ENCODE measurements at regions not wholly inside any gene's neighbourhood (a gene's known extent, or its start where the extent isn't known, plus 50 kb on each side); places are given as distances from the start of the nearest gene placed in this dataset.

DNA sequence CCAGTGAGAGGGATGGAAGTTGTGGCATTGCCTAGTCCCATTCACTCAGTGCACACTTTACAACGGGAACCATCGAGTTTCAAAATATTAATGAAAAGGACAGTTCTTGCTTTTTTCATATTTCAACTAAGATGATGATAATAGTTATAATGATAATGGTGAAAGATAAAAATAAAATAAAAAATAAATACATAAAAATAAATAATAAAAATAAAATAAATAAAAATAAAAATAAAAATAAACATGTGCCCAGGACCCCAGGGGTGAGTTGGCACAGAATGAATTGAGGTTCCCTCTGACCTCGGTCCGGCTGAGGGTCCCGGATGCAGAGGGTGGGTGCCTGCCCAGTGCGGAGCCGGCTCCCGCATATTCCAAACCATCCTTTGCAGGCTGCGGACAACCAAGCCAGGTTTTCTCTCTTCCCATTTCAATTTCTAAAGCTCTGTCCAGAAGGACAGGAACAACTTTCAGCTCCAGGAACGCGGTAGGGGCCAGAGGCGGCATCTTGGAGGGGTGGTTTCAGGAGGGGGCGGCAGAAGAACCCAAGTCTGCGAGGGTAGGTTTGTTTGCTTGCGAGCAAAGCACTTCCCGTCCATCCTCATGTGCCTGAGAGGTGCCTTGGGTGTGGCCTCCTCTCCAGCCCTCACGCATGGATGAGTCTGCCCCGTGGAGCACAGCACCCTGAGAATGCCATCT, 236.8 kb downstream of the DLL1 start:
- TF ChIP-seq, protein P1, sequence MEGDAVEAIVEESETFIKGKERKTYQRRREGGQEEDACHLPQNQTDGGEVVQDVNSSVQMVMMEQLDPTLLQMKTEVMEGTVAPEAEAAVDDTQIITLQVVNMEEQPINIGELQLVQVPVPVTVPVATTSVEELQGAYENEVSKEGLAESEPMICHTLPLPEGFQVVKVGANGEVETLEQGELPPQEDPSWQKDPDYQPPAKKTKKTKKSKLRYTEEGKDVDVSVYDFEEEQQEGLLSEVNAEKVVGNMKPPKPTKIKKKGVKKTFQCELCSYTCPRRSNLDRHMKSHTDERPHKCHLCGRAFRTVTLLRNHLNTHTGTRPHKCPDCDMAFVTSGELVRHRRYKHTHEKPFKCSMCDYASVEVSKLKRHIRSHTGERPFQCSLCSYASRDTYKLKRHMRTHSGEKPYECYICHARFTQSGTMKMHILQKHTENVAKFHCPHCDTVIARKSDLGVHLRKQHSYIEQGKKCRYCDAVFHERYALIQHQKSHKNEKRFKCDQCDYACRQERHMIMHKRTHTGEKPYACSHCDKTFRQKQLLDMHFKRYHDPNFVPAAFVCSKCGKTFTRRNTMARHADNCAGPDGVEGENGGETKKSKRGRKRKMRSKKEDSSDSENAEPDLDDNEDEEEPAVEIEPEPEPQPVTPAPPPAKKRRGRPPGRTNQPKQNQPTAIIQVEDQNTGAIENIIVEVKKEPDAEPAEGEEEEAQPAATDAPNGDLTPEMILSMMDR (IDR thresholded peaks at IDR 0.05; ENCODE audit: insufficient read depth, missing control alignments): no peak
- DNase-seq (ENCODE audit: insufficient read length, low spot score) (no peak), FAIRE-seq (no peak)

DNA sequence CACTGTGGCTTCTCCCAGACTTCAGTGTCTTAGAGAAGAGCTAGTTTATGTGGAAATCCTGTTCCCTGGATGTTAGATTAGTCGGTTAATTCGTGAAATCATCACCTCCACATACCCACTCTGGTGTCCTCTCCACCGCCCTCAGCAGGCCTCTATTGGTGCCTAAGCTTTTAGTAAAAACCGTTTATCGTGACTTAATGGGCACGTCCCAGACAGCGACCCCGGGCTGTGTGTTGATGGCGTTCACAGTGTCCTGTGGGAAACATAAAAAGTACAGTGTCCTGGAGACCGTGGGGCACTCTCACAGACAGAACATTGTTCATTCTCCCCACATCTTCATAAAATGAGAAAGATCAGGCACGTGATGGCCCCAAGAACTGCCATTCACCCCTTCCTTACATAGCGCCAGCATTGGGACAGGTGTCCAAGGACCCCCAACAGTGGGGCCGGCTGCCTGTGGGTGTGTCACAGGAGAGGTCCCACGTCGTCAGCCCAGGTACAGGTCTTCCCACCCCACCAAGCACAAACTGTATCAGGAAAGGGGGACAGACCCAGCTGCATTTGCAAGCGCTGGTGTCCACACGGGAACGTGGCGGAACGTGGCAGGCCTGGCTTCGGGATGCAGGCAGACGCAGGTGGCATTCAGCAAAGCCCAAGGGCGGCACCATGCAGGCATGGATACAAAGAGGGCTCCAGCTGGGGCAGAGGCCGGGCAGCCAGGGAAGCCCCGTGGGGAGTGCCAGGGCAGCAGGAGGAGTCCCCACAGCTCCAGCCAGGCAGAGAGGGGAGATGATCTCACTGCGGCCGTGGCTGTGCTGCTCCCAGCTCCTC, 237.7 kb downstream of the DLL1 start:
- FAIRE-seq (no peak), DNase-seq (ENCODE audit: insufficient read length, low spot score) (no peak)
- TF ChIP-seq, protein P1 (IDR thresholded peaks at IDR 0.05; ENCODE audit: insufficient read depth, missing control alignments): no peak

DNA sequence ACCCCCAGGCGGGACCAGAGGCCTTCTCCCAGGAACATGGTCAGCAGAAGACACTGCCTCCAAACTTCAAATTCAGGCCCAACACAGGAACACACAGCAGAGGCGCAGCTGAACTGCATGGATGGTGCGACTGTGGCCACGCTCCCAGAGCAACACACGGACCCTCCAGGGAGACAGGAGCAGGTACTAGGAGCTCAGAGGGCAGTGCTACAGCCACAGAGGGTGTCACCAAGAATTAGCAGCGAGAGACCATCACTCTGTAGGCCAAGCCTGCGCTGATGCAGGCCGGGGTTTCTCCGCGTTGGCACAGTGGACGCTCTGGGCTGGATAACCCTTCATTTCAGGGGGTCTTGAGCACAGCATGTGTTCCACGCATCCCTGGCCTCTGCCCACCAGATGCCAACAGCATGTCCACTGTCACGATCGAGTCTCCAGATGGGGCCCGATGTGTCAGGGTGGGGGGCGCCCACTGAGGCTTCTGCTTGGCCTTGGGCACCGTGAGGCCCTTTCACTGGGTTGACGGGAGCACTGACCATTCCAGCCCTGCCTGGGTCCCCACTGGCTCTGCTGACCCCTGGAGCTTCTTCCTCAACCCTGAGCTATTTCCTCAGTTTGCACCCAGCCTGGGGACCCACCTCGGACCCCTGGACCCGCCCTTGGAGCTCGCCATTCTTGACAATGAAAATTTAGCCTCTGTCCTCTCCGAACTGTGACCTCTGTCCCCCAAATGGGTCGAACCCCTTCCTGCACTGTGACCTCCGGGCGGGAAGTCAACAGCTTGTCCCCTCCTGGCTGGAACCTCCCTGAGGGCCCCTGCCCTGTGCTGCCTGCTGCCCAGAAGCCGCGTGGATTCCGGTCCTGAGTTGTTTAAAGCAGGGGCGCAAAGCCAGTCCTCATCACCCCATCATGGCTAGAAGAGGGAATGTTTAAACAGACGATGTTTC, 239.4 kb downstream of the DLL1 start:
- no peak for FAIRE-seq
- TF ChIP-seq, protein P1 (IDR thresholded peaks at IDR 0.05; ENCODE audit: insufficient read depth, missing control alignments): no peak

DNA sequence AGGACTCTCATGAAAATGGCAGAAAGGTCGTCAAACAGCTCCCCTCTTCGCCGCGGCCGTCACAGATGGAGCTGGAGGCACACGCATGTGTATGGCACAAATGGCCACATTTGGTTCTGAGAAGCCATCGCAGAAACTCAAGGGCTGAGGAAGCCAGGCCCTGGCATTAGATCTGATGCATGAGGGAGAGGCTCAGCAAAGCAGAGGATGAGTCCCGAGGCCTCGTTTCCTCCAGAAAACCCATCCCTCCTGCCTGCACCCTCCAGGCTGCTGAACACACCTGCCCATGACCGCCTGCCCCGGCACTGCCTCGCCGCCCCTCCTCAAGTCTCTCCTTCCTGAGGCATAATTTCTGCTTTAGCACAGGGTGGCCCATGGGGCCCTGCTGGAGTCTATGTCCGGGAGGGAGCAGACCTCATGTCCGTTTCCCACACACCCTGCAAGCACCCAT, 240.3 kb downstream of the DLL1 start:
- no peak for FAIRE-seq
- DNase-seq (ENCODE audit: insufficient read length, low spot score): no peak
- TF ChIP-seq, protein P1 (IDR thresholded peaks at IDR 0.05; ENCODE audit: insufficient read depth, missing control alignments): no peak

More for the DNA sequence above, 239.4 kb downstream of the DLL1 start:
- DNase-seq (ENCODE audit: insufficient read length, low spot score): no peak

DNA sequence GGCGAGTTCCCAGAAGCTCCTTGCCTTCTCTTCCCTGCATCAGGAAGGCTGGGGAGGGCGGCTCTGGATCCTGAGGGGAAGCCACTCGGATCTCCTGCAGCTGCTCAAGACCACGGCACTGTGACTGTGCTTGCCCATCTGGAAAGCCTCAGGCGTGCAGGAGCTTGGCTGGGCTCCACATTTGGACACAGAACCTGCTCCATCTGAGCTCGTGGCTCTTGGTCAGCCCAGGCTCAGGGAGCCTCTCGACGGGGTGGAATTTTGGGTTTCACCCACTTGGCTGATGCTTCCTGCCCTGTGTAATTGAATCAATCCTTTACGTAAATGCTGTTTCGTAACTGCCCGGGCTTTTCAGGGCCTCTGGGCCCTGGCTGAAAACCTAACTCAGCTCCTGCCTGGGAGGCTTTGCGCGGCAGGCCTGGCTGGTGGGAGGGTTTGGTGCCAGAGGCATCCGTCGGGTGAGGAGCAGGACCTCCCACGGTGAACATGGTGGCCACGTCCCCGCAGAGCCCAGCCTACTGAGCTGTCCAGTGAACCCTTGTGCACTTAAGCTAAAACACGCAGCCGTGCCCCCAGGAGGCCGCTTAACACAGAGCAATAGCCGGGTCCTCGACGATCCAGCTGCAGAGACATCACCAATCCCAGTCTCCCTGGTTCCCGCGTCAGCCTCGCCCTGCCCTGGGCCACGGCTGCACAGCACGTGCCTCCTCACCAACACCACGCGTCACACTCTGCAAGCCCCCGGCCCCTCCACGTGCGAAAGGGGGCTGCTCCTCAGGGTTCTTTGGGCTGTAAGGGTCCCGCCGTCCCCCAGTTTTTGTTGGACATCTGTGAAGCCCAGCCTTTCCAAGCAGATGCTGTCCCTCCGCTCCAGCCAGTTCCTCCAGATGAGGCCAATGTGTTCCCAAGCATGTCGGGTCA, 241.0 kb downstream of the DLL1 start:
- TF ChIP-seq, protein P1 (IDR thresholded peaks at IDR 0.05; ENCODE audit: insufficient read depth, missing control alignments): no peak
- DNase-seq (ENCODE audit: insufficient read length, low spot score) (no peak), FAIRE-seq (no peak)

DNA sequence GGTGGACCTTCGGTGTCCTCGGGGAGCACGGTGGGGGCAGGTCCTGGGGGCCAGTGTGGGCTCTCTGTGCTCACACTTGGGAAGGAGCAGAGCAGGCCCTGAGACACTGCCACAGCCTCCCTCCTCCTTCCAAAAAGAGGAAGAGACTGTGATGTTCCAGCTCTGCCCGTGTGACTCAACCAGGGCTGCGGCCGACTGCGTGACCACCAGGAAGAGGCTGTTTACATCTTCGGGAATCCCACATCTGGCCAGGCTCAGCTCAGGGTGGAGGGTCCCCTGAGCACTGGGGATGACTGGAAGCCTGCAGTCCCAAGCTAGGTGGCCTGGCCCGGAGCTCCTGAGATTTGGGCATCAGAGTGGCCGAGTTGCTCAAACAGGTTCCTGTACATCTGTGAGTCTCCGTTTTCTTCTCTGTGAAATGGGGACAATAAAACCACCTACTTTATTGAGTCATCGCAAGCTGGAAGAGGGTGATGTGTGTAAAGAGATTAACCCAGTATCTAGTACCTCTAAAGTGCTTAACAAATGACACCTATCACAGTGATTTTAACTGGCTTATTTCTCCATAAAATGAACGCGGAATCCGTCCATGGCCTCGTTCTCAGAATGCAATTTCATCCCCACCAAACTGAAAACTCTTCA, 242.1 kb downstream of the DLL1 start:
- FAIRE-seq (no peak), DNase-seq (ENCODE audit: insufficient read length, low spot score) (no peak)
- TF ChIP-seq, protein P1 (IDR thresholded peaks at IDR 0.05; ENCODE audit: insufficient read depth, missing control alignments): no peak
